DMS114 treated with DMSO at 0.1 percent for 48 hours (cell line): ENCODE measurements at regions not wholly inside any gene's neighbourhood (a gene's known extent, or its start where the extent isn't known, plus 50 kb on each side); places are given as distances from the start of the nearest gene placed in this dataset.
"Not testable (repeated sequence)": the region's sequence is repeated elsewhere in the genome, so short reads cannot be mapped to it uniquely, and the experiment has no call there.

Experiments used
- DNase-seq: peaks from one replicate; lab custom pipeline; 2025; ENCODE audit not compliant: unreplicated experiment; lab: John Stamatoyannopoulos, UW

- DNase-seq, result no peak
Observed at GRCh38 chr3:20572473-20572872, 386.5 kb upstream of the SGO1 start.

- DNase-seq, result no peak
Observed at GRCh38 chr3:20569310-20569709, 383.3 kb upstream of the SGO1 start.

GRCh38 chr3:20564966-20565365 is 379.0 kb upstream of the SGO1 start:
- no peak for DNase-seq

DNA sequence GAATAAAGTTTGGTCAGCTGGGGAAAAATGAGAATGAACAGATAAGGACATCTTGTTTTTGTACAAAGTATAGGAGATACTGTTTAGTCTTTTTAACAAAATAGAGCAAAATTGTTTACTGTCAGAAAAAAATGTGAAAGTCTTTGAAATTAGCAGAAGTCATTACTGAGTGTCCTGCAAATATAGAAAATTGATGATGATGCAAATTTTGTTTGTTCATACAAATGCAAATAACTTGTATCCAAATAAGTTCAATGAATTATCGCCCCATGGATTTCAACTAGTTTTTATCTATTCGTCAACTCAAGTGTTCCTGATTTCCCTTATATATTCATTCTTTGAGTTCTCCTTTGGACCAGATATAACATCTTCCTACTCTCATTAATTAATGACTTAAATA is 378.0 kb upstream of the SGO1 start:
- no peak for DNase-seq

DNA sequence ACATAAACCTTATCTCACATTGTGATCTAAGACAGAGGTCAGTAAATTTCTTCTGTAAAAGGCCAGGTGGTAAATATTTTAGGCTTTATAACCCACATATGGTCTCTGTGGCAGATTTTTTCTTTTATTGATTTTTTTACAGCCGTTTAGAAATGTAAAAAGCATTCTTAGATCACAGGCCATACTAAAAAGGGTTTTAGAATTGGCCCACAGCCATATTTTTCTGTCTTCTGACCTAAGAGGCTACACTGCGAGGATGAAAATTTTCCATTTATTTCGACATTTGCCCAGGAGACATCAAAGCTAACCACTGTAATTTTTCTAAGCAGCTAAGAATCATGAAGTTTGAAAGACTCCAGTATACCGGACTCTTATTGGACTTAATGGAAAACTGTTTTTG is 377.2 kb upstream of the SGO1 start:
- no peak for DNase-seq

GRCh38 chr3:20561166-20561565 is 375.2 kb upstream of the SGO1 start:
- DNase-seq, result no peak

- not testable (repeated sequence) for DNase-seq
Observed at GRCh38 chr3:20560446-20560845, 374.4 kb upstream of the SGO1 start.

DNA sequence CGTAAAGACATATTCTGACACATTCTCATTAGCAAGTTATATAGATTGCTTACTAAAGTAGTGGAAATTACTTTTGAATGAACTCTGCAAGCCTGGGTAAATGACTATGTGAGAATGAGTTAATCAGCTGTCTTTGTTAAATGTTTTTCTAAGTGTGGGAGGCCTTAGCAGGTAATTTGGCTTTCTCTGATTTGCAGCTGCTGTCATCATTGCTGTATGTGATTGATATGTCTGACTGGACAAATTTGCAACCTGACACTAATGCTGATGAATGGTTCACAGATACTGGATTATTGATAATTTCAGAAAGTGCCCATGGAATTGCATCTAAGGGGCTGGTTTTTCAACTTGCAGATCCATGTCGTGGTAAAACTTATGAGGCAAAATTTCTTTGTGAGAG is 372.2 kb upstream of the SGO1 start:
- DNase-seq, result no peak

GRCh38 chr3:20556661-20557060 is 370.7 kb upstream of the SGO1 start:
- DNase-seq, result no peak

GRCh38 chr3:20552605-20553275 is 366.7 kb upstream of the SGO1 start:
- no peak for DNase-seq

- DNase-seq, result not testable (repeated sequence)
Observed at GRCh38 chr3:20547361-20548269, 361.6 kb upstream of the SGO1 start.

GRCh38 chr3:20546636-20547035 is 360.6 kb upstream of the SGO1 start:
- DNase-seq, result no peak

- DNase-seq, result no peak
Observed at GRCh38 chr3:20543535-20544226, 357.7 kb upstream of the SGO1 start.

GRCh38 chr3:20540066-20540465 is 354.1 kb upstream of the SGO1 start:
- no peak for DNase-seq

- no peak for DNase-seq
Observed at GRCh38 chr3:20539666-20540065, 353.7 kb upstream of the SGO1 start.

DNA sequence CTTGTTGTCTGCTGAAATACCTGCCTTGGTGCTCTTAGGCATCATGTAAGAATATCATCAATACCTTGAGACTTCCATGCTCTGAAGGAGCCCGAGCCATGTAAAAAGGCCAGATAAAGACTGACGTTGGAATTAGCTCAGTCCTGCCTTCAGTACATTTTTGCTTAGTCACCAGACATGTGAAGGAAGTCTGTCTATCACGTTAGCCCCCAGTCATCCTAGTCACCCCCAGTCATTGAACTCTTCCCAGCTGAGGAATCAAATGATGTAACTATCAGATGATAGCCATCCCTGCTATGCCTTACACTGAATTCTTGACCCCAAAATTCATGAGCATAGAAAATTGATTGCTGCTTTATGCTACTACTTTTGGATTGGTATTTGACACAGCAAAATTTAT is 351.2 kb upstream of the SGO1 start:
- no peak for DNase-seq

DNA sequence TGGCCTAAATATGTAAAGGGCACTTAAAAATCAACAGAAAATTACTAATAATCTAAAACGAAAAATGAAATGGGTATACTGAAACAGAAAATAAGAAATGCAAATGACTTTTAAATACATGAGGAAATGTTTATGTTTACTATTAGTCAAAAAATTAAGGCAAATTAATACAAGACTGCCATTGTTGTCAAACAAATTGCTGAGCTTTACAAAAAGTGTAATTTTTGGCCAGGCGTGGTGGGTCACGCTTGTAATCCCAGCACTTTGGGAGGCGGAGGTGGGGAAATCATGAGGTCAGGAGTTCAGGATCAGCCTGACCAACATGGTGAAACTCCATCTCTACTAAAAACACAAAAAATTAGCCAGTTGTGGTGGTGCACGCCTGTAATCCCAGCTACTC is 343.9 kb upstream of the SGO1 start:
- no peak for DNase-seq

DNA sequence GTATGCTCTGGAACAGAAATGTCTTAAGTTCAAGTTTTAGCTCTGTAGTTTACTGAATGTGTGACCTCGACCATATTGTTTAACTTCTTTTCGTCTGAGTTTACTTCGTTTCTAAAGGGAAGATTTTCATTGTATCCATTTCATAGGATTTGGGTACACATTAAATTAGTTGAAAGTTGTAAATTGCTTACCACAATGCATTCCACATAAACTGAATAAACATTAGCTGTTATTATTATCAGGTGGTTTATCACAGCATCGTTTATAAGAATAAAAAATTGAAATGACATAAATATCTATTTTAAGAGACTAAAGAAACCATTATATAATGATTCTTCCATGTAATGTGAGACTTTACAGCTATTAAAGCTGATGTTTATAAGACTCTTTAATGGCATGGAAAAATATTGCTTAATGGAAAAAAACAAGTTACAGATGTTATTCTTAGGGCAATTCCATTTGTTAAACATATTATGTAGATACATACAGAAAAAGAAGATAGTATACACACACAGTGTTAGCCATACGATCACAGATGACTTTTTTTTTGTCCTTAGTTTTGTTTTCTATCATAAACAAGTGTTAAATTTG is 342.3 kb upstream of the SGO1 start:
- no peak for DNase-seq

GRCh38 chr3:20527368-20527767 is 341.4 kb upstream of the SGO1 start:
- no peak for DNase-seq

GRCh38 chr3:20524328-20524727 is 338.3 kb upstream of the SGO1 start:
- no peak for DNase-seq

GRCh38 chr3:20523293-20523692 is 337.3 kb upstream of the SGO1 start:
- DNase-seq, result no peak
